ACC112 (cell line): ENCODE measurements at regions not wholly inside any gene's neighbourhood (a gene's known extent, or its start where the extent isn't known, plus 50 kb on each side); places are given as distances from the start of the nearest gene placed in this dataset.

ENCODE experiments used
- H2AFZ ChIP-seq: fragments of 200-600 bp; sonication (generic); one replicate; pipeline ENCODE4 v1.6.0; 2017; ENCODE audit warnings: antibody characterized with exemption, low read length; ENCODE audit not compliant: unreplicated experiment
- H3K27ac ChIP-seq: fragments of 200-600 bp; sonication (generic); 2 replicates; pipeline ENCODE4 v1.5.1; 2014; ENCODE audit warnings: low read depth, mild to moderate bottlenecking, antibody characterized with exemption, low read length, moderate library complexity
- H3K27me3 ChIP-seq: fragments of 200-600 bp; sonication (generic); 2 replicates; pipeline ENCODE4 v1.6.1; 2014; ENCODE audit warnings: mild to moderate bottlenecking, antibody characterized with exemption, low read length, moderate library complexity, mixed read lengths; ENCODE audit not compliant: insufficient read depth
- H3K36me3 ChIP-seq: fragments of 200-600 bp; sonication (generic); 2 replicates; pipeline ENCODE4 v1.6.1; 2016; ENCODE audit warnings: mild to moderate bottlenecking, antibody characterized with exemption, low read length, moderate library complexity, mixed read lengths; ENCODE audit not compliant: insufficient read depth
- H3K4me1 ChIP-seq: fragments of 200-600 bp; sonication (generic); one replicate; pipeline ENCODE4 v1.6.1; 2016; ENCODE audit warnings: low read length, mixed read lengths; ENCODE audit not compliant: insufficient read depth, unreplicated experiment, control insufficient read depth
- H3K4me3 ChIP-seq: fragments of 200-600 bp; sonication (generic); 2 replicates; pipeline ENCODE4 v1.5.1; 2014; ENCODE audit warnings: mild to moderate bottlenecking, low read depth, low read length
- H3K79me2 ChIP-seq: fragments of 200-600 bp; sonication (generic); one replicate; pipeline ENCODE4 v1.6.0; 2016; ENCODE audit warnings: low read length; ENCODE audit not compliant: control insufficient read depth, unreplicated experiment, insufficient read depth

GRCh38 chr9:73615557-73615956 is 463.9 kb downstream of the ANXA1 start:
- Histone ChIP-seq H3K4me3 (no peak overlapping the region), H3K27ac (no peak overlapping the region), H3K4me1 (no peaks in the 10 kb centered on the region), H3K79me2 (no peaks in the 10 kb centered on the region), H3K27me3 (no peaks in the 10 kb centered on the region), H2AFZ (no peak overlapping the region), H3K36me3 (no peaks in the 10 kb centered on the region)

GRCh38 chr9:73617586-73617985 is 465.9 kb downstream of the ANXA1 start:
- no peak overlapping the region for H3K27ac ChIP-seq
- H3K27me3 ChIP-seq, result no peaks in the 10 kb centered on the region
- H3K36me3 ChIP-seq, result no peaks in the 10 kb centered on the region
- H3K79me2 ChIP-seq, result no peaks in the 10 kb centered on the region
- no peaks in the 10 kb centered on the region for H3K4me1 ChIP-seq
- no peak overlapping the region for H3K4me3 ChIP-seq
- H2AFZ ChIP-seq, result no peak overlapping the region

GRCh38 chr9:73640971-73641370 is 489.3 kb downstream of the ANXA1 start:
- no peak overlapping the region for H3K4me3 ChIP-seq
- H3K27ac ChIP-seq, result no peak overlapping the region
- no peaks in the 10 kb centered on the region for H3K27me3 ChIP-seq
- no peak overlapping the region for H2AFZ ChIP-seq
- no peaks in the 10 kb centered on the region for H3K79me2 ChIP-seq
- H3K36me3 ChIP-seq, result no peaks in the 10 kb centered on the region
- H3K4me1 ChIP-seq, result peaks cover 13% of the 10 kb centered on the region

- H3K4me1 ChIP-seq, result peaks cover 13% of the 10 kb centered on the region
Measured at GRCh38 chr9:73643379-73644013, 491.8 kb downstream of the ANXA1 start.

GRCh38 chr9:73647560-73647959 is 495.9 kb downstream of the ANXA1 start:
- Histone ChIP-seq H3K4me3 (no peak overlapping the region), H3K27ac (no peak overlapping the region), H3K27me3 (no peaks in the 10 kb centered on the region), H2AFZ (no peak overlapping the region), H3K79me2 (no peaks in the 10 kb centered on the region), H3K4me1 (peaks cover 13% of the 10 kb centered on the region), H3K36me3 (no peaks in the 10 kb centered on the region)

More at GRCh38 chr9:73643379-73644013, 491.8 kb downstream of the ANXA1 start:
- Histone ChIP-seq H3K27me3 (no peaks in the 10 kb centered on the region), H3K4me3 (peak overlapping the region; percentile 41; the same call in 1 of the 2 replicates), H3K27ac (peak overlapping the region; percentile 80), H2AFZ (peak overlapping the region; percentile 91), H3K36me3 (no peaks in the 10 kb centered on the region), H3K79me2 (no peaks in the 10 kb centered on the region)

GRCh38 chr9:73649552-73649951 is 497.9 kb downstream of the ANXA1 start:
- no peaks in the 10 kb centered on the region for H3K36me3 ChIP-seq
- no peaks in the 10 kb centered on the region for H3K79me2 ChIP-seq
- no peaks in the 10 kb centered on the region for H3K4me1 ChIP-seq

GRCh38 chr9:73655363-73655762 is 503.7 kb downstream of the ANXA1 start:
- Histone ChIP-seq H3K27me3 (no peaks in the 10 kb centered on the region), H3K4me1 (no peaks in the 10 kb centered on the region), H3K27ac (no peak overlapping the region), H3K4me3 (no peak overlapping the region), H3K79me2 (no peaks in the 10 kb centered on the region), H3K36me3 (no peaks in the 10 kb centered on the region), H2AFZ (no peak overlapping the region)

More at GRCh38 chr9:73649552-73649951, 497.9 kb downstream of the ANXA1 start:
- no peak overlapping the region for H3K4me3 ChIP-seq
- H3K27me3 ChIP-seq, result no peaks in the 10 kb centered on the region
- H3K27ac ChIP-seq, result no peak overlapping the region
- no peak overlapping the region for H2AFZ ChIP-seq

GRCh38 chr9:73655831-73656230 is 504.2 kb downstream of the ANXA1 start:
- Histone ChIP-seq H2AFZ (no peak overlapping the region), H3K79me2 (no peaks in the 10 kb centered on the region), H3K27me3 (no peaks in the 10 kb centered on the region), H3K36me3 (no peaks in the 10 kb centered on the region), H3K27ac (no peak overlapping the region), H3K4me1 (no peaks in the 10 kb centered on the region), H3K4me3 (no peak overlapping the region)

- H3K36me3 ChIP-seq, result no peaks in the 10 kb centered on the region
- no peak overlapping the region for H3K27ac ChIP-seq
- H3K4me1 ChIP-seq, result no peaks in the 10 kb centered on the region
- H3K27me3 ChIP-seq, result no peaks in the 10 kb centered on the region
- no peaks in the 10 kb centered on the region for H3K79me2 ChIP-seq
- no peak overlapping the region for H2AFZ ChIP-seq
- no peak overlapping the region for H3K4me3 ChIP-seq
Measured at GRCh38 chr9:73665253-73665652, 513.6 kb downstream of the ANXA1 start.

- no peak overlapping the region for H2AFZ ChIP-seq
- no peak overlapping the region for H3K4me3 ChIP-seq
Measured at GRCh38 chr9:73667749-73668148, 516.1 kb downstream of the ANXA1 start.

GRCh38 chr9:73680831-73681230 is 529.2 kb downstream of the ANXA1 start:
- Histone ChIP-seq H3K4me3 (no peak overlapping the region), H3K4me1 (peaks cover 8% of the 10 kb centered on the region), H3K27me3 (no peaks in the 10 kb centered on the region)

More at GRCh38 chr9:73667749-73668148, 516.1 kb downstream of the ANXA1 start:
- no peaks in the 10 kb centered on the region for H3K4me1 ChIP-seq
- H3K79me2 ChIP-seq, result no peaks in the 10 kb centered on the region
- no peaks in the 10 kb centered on the region for H3K27me3 ChIP-seq
- H3K36me3 ChIP-seq, result no peaks in the 10 kb centered on the region
- no peak overlapping the region for H3K27ac ChIP-seq

More at GRCh38 chr9:73680831-73681230, 529.2 kb downstream of the ANXA1 start:
- H2AFZ ChIP-seq, result no peak overlapping the region
- H3K79me2 ChIP-seq, result no peaks in the 10 kb centered on the region
- H3K36me3 ChIP-seq, result no peaks in the 10 kb centered on the region
- no peak overlapping the region for H3K27ac ChIP-seq
